ENCODE measurements at regions not wholly inside any gene's neighbourhood (a gene's known extent, or its start where the extent isn't known, plus 50 kb on each side); places are given as distances from the start of the nearest gene placed in this dataset.

DNA sequence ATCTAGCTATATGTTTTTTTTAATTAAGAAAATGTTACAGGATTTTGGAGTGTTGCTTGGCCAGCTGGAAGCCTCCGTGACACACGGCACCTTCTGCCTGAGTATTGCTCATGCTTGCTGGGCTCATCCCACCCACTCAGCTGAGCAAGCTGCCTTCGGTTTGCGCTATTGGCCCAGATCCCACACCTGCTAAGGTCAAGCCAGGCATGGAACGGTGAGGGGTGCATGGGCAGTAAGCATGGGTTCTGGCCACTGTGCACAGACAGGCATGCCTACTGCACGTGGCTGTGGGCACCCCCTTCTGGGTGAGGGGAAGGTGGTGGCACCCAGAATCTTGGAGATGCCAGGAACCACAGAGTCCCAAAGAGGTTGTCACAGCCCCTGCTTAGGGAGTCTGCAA is 1178.4 kb upstream of the PCDH7 start:
- TF ChIP-seq POLR2A (IDR thresholded peaks at IDR 0.05; ENCODE audit: low read length) (no peak), GATA1 (IDR thresholded peaks at IDR 0.05; ENCODE audit: low read depth, low read length) (no peak)
